HL-60 (cell line): ENCODE measurements at regions not wholly inside any gene's neighbourhood (a gene's known extent, or its start where the extent isn't known, plus 50 kb on each side); places are given as distances from the start of the nearest gene placed in this dataset.

Source experiments
- DNase-seq, 2 experiments: peaks; one replicate each; pipeline ENCODE4 v3.0.0-alpha.2; 2010 to 2020; ENCODE audit warnings: low read depth in 1 of 2, low spot score in 1 of 2
- H3K27ac ChIP-seq: fragments of 250-450 bp; sonication (Bioruptor Pico); replicated peaks from 2 replicates; pipeline ENCODE4 v1.5.1; 2020; ENCODE audit warnings: mild to moderate bottlenecking, moderate library complexity
- H3K27me3 ChIP-seq: fragments of 250-450 bp; sonication (Bioruptor Pico); 2 replicates; pipeline ENCODE4 v1.5.1; 2021; ENCODE audit warnings: mild to moderate bottlenecking, moderate library complexity; ENCODE audit not compliant: insufficient read depth, poor library complexity, severe bottlenecking
- H3K4me3 ChIP-seq: replicated peaks from 2 replicates; pipeline ENCODE4 v1.5.1; 2011; ENCODE audit warnings: mild to moderate bottlenecking, control low read depth, low read length; ENCODE audit not compliant: insufficient read depth
- GABPA ChIP-seq: IDR thresholded peaks from 2 replicates; pipeline ENCODE4 v1.6.1; 2012; ENCODE audit warnings: low read depth
- POLR2AphosphoS5 ChIP-seq: IDR thresholded peaks from 2 replicates; pipeline ENCODE4 v1.6.1; 2012; ENCODE audit warnings: low read depth
- SPI1 ChIP-seq: IDR thresholded peaks from 2 replicates; pipeline ENCODE4 v1.6.1; 2012; ENCODE audit warnings: low read depth, mild to moderate bottlenecking, borderline replicate concordance
- TF ChIP-seq, protein P1 (sequence below): IDR thresholded peaks from 2 replicates; pipeline ENCODE4 v1.6.1; 2012; ENCODE audit warnings: low read depth; ENCODE audit not compliant: insufficient replicate concordance
- TF ChIP-seq, protein P2 (sequence below): IDR thresholded peaks from one replicate; pipeline ENCODE4 v1.5.1; 2011; ENCODE audit warnings: low read length, control low read depth, inconsistent platforms; ENCODE audit not compliant: insufficient read depth

DNA sequence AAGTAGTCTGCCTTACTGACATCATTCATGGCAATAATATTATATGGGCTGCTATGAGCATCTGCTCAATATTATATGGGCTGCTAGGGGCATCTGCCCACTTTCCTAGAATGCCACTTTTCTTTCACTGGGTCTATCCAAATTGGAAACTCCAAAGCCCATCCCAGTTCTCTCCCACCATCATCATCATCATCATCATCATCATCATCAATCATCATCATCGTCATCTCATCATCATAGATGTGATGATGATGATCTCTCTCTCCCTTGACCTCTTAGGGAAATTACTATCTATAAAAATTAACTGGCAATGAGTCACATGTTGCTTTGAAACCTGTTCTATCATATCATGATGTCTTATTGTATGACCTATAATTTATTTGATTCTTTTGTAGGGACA is 222.0 kb downstream of the TJP1 start:
- Histone ChIP-seq H3K4me3 (no peak overlapping the region), H3K27ac (no peak overlapping the region), H3K27me3 (no peaks in the 10 kb centered on the region)
- DNase-seq, result no peak
- TF ChIP-seq, protein P1, sequence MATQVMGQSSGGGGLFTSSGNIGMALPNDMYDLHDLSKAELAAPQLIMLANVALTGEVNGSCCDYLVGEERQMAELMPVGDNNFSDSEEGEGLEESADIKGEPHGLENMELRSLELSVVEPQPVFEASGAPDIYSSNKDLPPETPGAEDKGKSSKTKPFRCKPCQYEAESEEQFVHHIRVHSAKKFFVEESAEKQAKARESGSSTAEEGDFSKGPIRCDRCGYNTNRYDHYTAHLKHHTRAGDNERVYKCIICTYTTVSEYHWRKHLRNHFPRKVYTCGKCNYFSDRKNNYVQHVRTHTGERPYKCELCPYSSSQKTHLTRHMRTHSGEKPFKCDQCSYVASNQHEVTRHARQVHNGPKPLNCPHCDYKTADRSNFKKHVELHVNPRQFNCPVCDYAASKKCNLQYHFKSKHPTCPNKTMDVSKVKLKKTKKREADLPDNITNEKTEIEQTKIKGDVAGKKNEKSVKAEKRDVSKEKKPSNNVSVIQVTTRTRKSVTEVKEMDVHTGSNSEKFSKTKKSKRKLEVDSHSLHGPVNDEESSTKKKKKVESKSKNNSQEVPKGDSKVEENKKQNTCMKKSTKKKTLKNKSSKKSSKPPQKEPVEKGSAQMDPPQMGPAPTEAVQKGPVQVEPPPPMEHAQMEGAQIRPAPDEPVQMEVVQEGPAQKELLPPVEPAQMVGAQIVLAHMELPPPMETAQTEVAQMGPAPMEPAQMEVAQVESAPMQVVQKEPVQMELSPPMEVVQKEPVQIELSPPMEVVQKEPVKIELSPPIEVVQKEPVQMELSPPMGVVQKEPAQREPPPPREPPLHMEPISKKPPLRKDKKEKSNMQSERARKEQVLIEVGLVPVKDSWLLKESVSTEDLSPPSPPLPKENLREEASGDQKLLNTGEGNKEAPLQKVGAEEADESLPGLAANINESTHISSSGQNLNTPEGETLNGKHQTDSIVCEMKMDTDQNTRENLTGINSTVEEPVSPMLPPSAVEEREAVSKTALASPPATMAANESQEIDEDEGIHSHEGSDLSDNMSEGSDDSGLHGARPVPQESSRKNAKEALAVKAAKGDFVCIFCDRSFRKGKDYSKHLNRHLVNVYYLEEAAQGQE, result no peak
- TF ChIP-seq SPI1, result no peak

DNA sequence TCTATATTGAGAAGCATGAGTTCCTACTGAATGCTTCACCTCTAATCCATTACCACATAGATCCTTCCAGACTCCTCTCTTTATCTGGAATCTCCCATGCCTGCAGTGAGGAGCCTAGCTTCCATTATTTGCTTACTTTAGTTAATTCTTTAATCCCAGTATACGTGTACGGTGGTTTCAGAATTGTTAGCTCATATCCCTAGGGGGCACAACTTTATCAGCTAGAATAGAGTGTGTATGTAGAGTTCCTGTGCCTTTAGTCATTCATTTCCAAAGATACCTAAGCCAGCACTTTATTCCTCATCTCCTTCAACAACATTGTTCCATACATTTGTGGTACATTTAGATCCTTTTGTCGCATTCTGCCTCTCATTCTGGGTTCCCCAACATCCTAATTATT is 226.0 kb downstream of the TJP1 start:
- H3K27me3 ChIP-seq, result no peaks in the 10 kb centered on the region

DNA sequence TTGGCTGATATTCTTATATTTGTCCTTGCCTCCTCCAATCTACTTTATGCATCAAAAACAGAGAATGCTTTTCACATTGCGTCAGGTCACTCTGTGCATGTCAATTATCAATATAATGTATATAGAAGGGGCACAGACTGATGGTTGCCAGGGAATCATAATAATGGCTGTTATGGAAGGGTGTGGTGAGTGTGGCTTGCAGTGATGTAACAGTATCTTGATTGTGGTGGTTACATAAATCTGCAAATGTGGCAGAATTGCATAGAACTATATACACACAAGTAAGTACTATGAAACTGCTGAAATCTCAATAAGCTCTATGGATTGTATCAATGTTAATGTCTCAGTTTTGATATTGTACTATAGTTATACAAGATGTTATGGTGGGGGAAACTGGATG is 228.6 kb downstream of the TJP1 start:
- Histone ChIP-seq H3K27ac (no peak overlapping the region), H3K4me3 (no peak overlapping the region), H3K27me3 (no peaks in the 10 kb centered on the region)
- no peak for TF ChIP-seq GABPA
- TF ChIP-seq, protein P2, sequence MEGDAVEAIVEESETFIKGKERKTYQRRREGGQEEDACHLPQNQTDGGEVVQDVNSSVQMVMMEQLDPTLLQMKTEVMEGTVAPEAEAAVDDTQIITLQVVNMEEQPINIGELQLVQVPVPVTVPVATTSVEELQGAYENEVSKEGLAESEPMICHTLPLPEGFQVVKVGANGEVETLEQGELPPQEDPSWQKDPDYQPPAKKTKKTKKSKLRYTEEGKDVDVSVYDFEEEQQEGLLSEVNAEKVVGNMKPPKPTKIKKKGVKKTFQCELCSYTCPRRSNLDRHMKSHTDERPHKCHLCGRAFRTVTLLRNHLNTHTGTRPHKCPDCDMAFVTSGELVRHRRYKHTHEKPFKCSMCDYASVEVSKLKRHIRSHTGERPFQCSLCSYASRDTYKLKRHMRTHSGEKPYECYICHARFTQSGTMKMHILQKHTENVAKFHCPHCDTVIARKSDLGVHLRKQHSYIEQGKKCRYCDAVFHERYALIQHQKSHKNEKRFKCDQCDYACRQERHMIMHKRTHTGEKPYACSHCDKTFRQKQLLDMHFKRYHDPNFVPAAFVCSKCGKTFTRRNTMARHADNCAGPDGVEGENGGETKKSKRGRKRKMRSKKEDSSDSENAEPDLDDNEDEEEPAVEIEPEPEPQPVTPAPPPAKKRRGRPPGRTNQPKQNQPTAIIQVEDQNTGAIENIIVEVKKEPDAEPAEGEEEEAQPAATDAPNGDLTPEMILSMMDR, result no peak
- no peak for DNase-seq

More for the DNA sequence above, 226.0 kb downstream of the TJP1 start:
- Histone ChIP-seq H3K27ac (no peak overlapping the region), H3K4me3 (no peak overlapping the region)
- DNase-seq, result no peak
- TF ChIP-seq, protein P2, result no peak
- TF ChIP-seq POLR2AphosphoS5, result no peak
- TF ChIP-seq GABPA, result no peak
- TF ChIP-seq, protein P1, result no peak
- TF ChIP-seq SPI1, result no peak

DNA sequence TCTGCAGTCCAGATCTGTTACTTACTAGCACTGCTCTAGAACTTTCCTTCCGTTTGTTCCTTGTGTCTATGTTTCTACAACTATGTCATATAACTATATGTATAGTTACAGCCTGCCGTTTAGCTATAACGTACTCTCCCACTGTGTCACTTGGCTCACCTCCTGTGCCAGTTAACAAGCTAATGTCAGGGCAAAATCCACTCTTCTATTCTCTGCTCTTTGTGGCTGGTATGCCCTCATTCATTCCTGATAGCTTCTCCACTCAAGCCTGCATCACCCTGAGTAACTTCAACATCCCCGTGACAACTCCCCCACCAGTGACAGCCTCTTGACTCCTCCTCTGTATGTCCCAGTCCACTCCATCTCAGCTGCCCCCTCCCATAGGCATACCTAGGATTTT is 229.2 kb downstream of the TJP1 start:
- no peak for TF ChIP-seq SPI1
- TF ChIP-seq, protein P1, result no peak
- no peak for DNase-seq
- no peaks in the 10 kb centered on the region for H3K27me3 ChIP-seq
- no peak overlapping the region for H3K27ac ChIP-seq
- H3K4me3 ChIP-seq, result no peak overlapping the region
